Thoracic aorta (tissue), 2 donors: ENCODE measurements at regions not wholly inside any gene's neighbourhood (a gene's known extent, or its start where the extent isn't known, plus 50 kb on each side); places are given as distances from the start of the nearest gene placed in this dataset.

Experiments
- ATAC-seq: fragments of 150-250 bp; one replicate; pipeline ENCODE4 v1.8.0; 2017; ENCODE audit warnings: low read depth; ENCODE audit not compliant: insufficient number of reproducible peaks, low FRiP score
- DNase-seq: peaks from one replicate; pipeline ENCODE4 v3.0.0-alpha.2; 2020; ENCODE audit warnings: low spot score
- H3K27ac ChIP-seq, 2 donors: fragments of 200-600 bp; sonication (generic); 1 replicate in 1 of 2; 2 replicates in 1 of 2; pipeline ENCODE4 v1.5.1; 2016; ENCODE audit warnings: mild to moderate bottlenecking in 2 of 2, moderate library complexity in 2 of 2
- H3K27me3 ChIP-seq: fragments of 200-600 bp; sonication (generic); replicated peaks from 2 replicates; pipeline ENCODE4 v1.6.0; 2016; ENCODE audit warnings: mild to moderate bottlenecking; ENCODE audit not compliant: insufficient read depth
- H3K36me3 ChIP-seq: fragments of 200-600 bp; sonication (generic); one replicate; pipeline ENCODE4 v1.5.1; 2016
- H3K4me1 ChIP-seq, 2 donors: fragments of 200-600 bp; sonication (generic); 1 replicate in 1 of 2; 2 replicates in 1 of 2; pipeline versions ENCODE4 v1.5.1 to v1.6.0; 2016; ENCODE audit warnings: low read depth in 2 of 2, mild to moderate bottlenecking in 1 of 2; ENCODE audit not compliant: control insufficient read depth in 1 of 2
- H3K4me3 ChIP-seq: fragments of 200-600 bp; sonication (generic); 2 replicates; pipeline ENCODE4 v1.5.1; 2016; ENCODE audit warnings: mild to moderate bottlenecking
- H3K9me3 ChIP-seq: fragments of 200-600 bp; sonication (generic); 2 replicates; pipeline ENCODE4 v1.5.1; 2016
- TF ChIP-seq, protein P1 (sequence below): fragments of 200-600 bp; sonication (generic); IDR thresholded peaks from one replicate; pipeline ENCODE4 v1.5.1; 2019; ENCODE audit warnings: antibody characterized with exemption

GRCh38 chr5:125970631-125971307 lies 452.4 kb upstream of the GRAMD2B start:
- Histone ChIP-seq H3K36me3 (no peaks in the 10 kb centered on the region), H3K4me1 (no peaks in the 10 kb centered on the region), H3K9me3 (no peaks in the 10 kb centered on the region), H3K27me3 (no peaks in the 10 kb centered on the region), H3K27ac (no peak overlapping the region), H3K4me3 (no peak overlapping the region)
- TF ChIP-seq, protein P1, sequence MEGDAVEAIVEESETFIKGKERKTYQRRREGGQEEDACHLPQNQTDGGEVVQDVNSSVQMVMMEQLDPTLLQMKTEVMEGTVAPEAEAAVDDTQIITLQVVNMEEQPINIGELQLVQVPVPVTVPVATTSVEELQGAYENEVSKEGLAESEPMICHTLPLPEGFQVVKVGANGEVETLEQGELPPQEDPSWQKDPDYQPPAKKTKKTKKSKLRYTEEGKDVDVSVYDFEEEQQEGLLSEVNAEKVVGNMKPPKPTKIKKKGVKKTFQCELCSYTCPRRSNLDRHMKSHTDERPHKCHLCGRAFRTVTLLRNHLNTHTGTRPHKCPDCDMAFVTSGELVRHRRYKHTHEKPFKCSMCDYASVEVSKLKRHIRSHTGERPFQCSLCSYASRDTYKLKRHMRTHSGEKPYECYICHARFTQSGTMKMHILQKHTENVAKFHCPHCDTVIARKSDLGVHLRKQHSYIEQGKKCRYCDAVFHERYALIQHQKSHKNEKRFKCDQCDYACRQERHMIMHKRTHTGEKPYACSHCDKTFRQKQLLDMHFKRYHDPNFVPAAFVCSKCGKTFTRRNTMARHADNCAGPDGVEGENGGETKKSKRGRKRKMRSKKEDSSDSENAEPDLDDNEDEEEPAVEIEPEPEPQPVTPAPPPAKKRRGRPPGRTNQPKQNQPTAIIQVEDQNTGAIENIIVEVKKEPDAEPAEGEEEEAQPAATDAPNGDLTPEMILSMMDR, result no peak
- ATAC-seq (no peak), DNase-seq (no peak)

GRCh38 chr5:125972706-125973105 lies 450.5 kb upstream of the GRAMD2B start:
- no peaks in the 10 kb centered on the region for H3K9me3 ChIP-seq
- H3K36me3 ChIP-seq, result no peaks in the 10 kb centered on the region
- no peaks in the 10 kb centered on the region for H3K4me1 ChIP-seq
- DNase-seq, result no peak
- no peak for ATAC-seq
- H3K4me3 ChIP-seq, result no peak overlapping the region
- no peaks in the 10 kb centered on the region for H3K27me3 ChIP-seq
- TF ChIP-seq, protein P1, result no peak
- no peak overlapping the region for H3K27ac ChIP-seq

- no peaks in the 10 kb centered on the region for H3K27me3 ChIP-seq
- no peak overlapping the region for H3K4me3 ChIP-seq
- H3K27ac ChIP-seq, result no peak overlapping the region
- H3K36me3 ChIP-seq, result no peaks in the 10 kb centered on the region
- no peak for ATAC-seq
- H3K9me3 ChIP-seq, result no peaks in the 10 kb centered on the region
- no peak for DNase-seq
- TF ChIP-seq, protein P1, result no peak
- H3K4me1 ChIP-seq, result no peaks in the 10 kb centered on the region
These were observed 448.5 kb upstream of the GRAMD2B start for GRCh38 chr5:125974679-125975078.

DNA sequence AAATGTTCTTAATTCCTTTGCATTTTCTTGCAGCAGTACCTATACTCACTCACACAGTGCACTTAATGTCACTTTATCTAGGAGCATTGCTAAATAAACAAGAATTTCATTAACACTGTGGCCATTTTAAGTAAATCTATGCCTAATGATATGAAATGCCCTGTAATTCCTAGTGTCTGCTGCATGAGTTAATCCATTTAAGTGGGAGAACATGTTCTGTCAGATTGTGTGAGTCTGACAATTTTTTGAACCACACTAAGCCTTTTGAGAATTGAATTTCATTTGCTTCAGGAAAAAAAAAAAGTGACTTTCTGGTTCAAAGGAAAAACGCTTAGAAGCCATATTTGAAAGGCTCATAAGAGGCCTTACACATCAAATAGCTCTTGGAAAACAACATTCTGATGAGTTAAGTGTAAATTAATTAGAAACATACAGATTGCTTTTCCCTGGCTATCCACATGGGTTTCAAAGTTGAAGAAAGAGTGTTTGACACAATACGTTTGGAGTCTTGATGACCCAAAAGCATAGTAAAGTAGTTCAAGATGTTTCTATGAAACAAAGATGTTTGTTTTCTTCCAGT lies 446.7 kb upstream of the GRAMD2B start:
- no peaks in the 10 kb centered on the region for H3K36me3 ChIP-seq
- no peak overlapping the region for H3K27ac ChIP-seq
- H3K4me3 ChIP-seq, result no peak overlapping the region
- ATAC-seq (no peak), DNase-seq (no peak)
- H3K9me3 ChIP-seq, result no peaks in the 10 kb centered on the region
- no peaks in the 10 kb centered on the region for H3K4me1 ChIP-seq
- TF ChIP-seq, protein P1, result no peak
- H3K27me3 ChIP-seq, result no peaks in the 10 kb centered on the region

GRCh38 chr5:125978015-125978414 lies 445.2 kb upstream of the GRAMD2B start:
- H3K9me3 ChIP-seq, result no peaks in the 10 kb centered on the region

More at GRCh38 chr5:125978015-125978414, 445.2 kb upstream of the GRAMD2B start:
- TF ChIP-seq, protein P1, result no peak
- Histone ChIP-seq H3K4me1 (no peaks in the 10 kb centered on the region), H3K27ac (no peak overlapping the region), H3K36me3 (no peaks in the 10 kb centered on the region), H3K27me3 (no peaks in the 10 kb centered on the region), H3K4me3 (no peak overlapping the region)
- DNase-seq (no peak), ATAC-seq (no peak)
